ENCODE measurements at regions not wholly inside any gene's neighbourhood (a gene's known extent, or its start where the extent isn't known, plus 50 kb on each side); places are given as distances from the start of the nearest gene placed in this dataset.
"Not testable (repeated sequence)": the region's sequence is repeated elsewhere in the genome, so short reads cannot be mapped to it uniquely, and the experiment has no call there.

DNA sequence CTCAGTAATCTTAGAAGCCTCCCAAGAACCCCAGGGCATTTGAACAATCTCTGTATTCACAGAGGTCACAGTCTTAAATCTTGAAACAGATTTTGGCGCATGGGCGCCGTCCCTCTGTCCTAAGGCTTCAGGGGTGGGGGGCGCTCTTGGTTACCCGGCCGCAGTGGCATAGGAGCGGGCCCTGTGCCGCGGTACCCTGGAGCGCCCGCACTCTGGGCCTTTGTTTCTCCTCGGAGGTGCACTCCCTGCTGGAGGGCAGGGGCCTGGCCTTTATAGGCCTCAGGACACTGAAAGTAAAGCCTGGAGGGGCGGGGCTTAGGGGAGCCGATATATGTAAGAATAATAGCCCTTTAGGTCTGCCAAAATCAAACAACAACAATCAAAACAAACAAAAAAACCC lies 197.3 kb upstream of the FOLH1 start:
- WGBS: 89% methylated on average over 14 of the region's 14 CpGs
- no peaks in the 10 kb centered on the region for H3K36me3 ChIP-seq
- no peak overlapping the region for H3K27ac ChIP-seq
- H3K27me3 ChIP-seq (replicated peaks; ENCODE audit: insufficient read depth): no peaks in the 10 kb centered on the region
- intact Hi-C loops (cut with DNase I): no loop called here
- no peaks in the 10 kb centered on the region for H3K4me1 ChIP-seq (replicated peaks)
- TF ChIP-seq, protein P1, sequence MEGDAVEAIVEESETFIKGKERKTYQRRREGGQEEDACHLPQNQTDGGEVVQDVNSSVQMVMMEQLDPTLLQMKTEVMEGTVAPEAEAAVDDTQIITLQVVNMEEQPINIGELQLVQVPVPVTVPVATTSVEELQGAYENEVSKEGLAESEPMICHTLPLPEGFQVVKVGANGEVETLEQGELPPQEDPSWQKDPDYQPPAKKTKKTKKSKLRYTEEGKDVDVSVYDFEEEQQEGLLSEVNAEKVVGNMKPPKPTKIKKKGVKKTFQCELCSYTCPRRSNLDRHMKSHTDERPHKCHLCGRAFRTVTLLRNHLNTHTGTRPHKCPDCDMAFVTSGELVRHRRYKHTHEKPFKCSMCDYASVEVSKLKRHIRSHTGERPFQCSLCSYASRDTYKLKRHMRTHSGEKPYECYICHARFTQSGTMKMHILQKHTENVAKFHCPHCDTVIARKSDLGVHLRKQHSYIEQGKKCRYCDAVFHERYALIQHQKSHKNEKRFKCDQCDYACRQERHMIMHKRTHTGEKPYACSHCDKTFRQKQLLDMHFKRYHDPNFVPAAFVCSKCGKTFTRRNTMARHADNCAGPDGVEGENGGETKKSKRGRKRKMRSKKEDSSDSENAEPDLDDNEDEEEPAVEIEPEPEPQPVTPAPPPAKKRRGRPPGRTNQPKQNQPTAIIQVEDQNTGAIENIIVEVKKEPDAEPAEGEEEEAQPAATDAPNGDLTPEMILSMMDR (IDR thresholded peaks at IDR 0.05): no peak
- TF ChIP-seq POLR2AphosphoS5 (IDR thresholded peaks at IDR 0.05): no peak
- TF ChIP-seq POLR2A (IDR thresholded peaks at IDR 0.05): no peak
- no peak for DNase-seq (ENCODE audit: low spot score)
- no peak overlapping the region for H3K4me3 ChIP-seq
- no peaks in the 10 kb centered on the region for H3K9me3 ChIP-seq

DNA sequence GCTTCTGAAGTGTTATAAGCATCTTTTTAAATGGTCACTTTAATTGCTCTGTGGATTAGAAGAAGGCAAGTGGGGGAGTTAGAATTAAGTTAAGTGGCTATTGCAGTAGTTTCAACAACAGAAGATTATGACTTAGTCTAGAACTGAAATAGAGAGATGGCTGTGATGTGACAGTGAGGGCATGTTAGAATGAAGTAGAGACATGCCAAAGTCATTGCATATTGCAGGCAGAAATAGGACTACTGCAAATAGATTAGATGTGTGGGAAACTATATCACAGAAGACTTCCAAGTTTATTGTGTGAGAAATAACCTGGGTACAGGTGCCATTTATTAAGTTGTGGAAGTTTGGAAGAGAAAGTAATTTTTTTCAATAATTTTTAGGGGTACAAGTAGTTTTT lies 187.4 kb upstream of the FOLH1 start:
- H3K27ac ChIP-seq; H3K4me3 ChIP-seq; H3K4me1 ChIP-seq (replicated peaks); H3K36me3 ChIP-seq; intact Hi-C loops (cut with DNase I); H3K27me3 ChIP-seq (replicated peaks; ENCODE audit: insufficient read depth); DNase-seq (ENCODE audit: low spot score); H3K9me3 ChIP-seq: not testable (repeated sequence)

DNA sequence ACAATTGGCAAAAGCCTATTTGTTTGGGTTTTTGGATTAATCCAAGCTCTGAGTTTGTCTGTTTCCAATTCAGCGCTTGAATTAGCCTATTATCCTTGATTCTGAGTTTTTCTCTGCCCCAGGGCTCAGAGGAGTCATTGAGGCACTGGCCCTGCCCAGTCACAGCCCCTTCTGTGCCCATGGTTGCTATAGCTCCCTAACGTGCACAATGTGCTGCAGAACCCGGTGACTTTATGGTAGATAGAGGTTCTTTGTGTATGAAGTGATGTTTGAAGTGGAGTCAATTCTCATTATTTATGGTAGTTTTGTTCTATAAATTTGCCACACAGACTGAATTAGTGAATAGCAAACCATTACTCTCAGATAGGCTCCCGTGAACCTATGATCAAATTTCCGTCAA lies 182.0 kb upstream of the FOLH1 start:
- WGBS: 71% methylated on average over 5 of the region's 5 CpGs
- H3K4me1 ChIP-seq (replicated peaks); intact Hi-C loops (cut with DNase I); H3K36me3 ChIP-seq; H3K4me3 ChIP-seq; H3K27me3 ChIP-seq (replicated peaks; ENCODE audit: insufficient read depth); DNase-seq (ENCODE audit: low spot score); H3K27ac ChIP-seq; H3K9me3 ChIP-seq: not testable (repeated sequence)

DNA sequence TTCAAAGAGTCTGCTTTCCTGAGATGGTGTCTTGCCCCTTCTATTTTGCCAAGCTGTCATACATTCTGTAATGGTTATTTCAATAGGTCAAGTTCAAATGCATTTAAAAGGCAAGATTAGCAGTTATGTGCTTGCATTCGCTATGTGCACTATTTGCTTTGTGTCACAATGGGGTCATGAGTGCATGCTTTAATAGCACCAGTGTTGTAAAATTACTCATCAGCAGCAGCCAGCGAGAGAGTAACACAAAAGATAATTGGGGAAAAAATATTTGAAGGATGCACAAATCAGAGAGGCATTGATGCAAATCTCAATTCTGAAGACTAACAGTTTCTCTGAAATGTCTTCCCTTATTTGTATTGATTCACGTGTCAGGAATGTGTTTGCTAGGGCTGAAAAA lies 180.7 kb upstream of the FOLH1 start:
- H3K9me3 ChIP-seq; DNase-seq (ENCODE audit: low spot score); intact Hi-C loops (cut with DNase I); H3K4me1 ChIP-seq (replicated peaks); H3K27me3 ChIP-seq (replicated peaks; ENCODE audit: insufficient read depth); H3K4me3 ChIP-seq; H3K36me3 ChIP-seq; H3K27ac ChIP-seq: not testable (repeated sequence)
- WGBS: 43% methylated on average over 3 of the region's 3 CpGs

DNA sequence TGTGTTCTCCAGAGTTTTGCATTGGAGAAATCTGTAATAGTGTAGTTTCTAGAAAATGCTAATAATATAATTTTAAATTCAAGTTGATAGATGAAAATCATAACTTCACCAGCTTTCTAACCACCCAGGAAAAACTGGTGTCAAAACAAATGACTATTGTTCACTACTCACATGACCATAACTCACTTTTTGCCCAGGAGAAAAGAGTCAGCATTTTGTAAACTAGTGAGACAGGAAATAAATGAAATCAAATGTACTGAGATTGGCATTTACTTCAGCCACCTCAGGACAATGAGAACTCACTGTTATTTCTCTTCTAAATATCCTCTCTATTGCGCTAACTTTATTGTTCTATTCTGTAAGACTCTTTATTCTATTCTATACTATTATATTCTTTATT lies 176.0 kb upstream of the FOLH1 start:
- H3K27me3 ChIP-seq (replicated peaks; ENCODE audit: insufficient read depth); H3K27ac ChIP-seq; DNase-seq (ENCODE audit: low spot score); H3K4me1 ChIP-seq (replicated peaks); intact Hi-C loops (cut with DNase I); H3K9me3 ChIP-seq; H3K36me3 ChIP-seq; H3K4me3 ChIP-seq: not testable (repeated sequence)
- WGBS: 90% methylated on average over 1 of the region's 1 CpG

DNA sequence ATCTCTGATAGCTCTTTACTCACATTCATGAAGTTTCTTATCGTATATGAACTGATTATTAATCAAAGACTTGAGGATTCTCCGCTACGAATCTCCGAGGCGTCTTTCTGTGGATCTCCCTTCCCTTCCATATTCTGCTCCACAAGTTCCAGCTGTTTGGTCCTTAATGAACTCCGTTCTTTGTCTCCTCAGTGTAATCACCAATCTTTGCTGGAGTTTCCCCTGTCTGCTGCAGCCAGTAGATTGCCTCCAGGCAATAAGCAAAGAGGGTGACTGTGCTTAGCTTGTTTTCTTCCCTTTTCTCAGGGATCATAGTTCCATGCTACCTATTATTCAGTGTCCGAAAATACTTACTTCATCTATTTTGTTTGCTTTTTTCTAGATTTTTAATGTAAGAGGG lies 169.6 kb upstream of the FOLH1 start:
- 84% methylated on average over 7 of the region's 7 CpGs for WGBS
- intact Hi-C loops (cut with DNase I): no loop called here
- H3K36me3 ChIP-seq: no peaks in the 10 kb centered on the region
- no peak for TF ChIP-seq POLR2AphosphoS5 (IDR thresholded peaks at IDR 0.05)
- TF ChIP-seq, protein P1 (IDR thresholded peaks at IDR 0.05): no peak
- TF ChIP-seq POLR2A (IDR thresholded peaks at IDR 0.05): no peak
- no peak overlapping the region for H3K27ac ChIP-seq
- no peaks in the 10 kb centered on the region for H3K9me3 ChIP-seq
- no peak overlapping the region for H3K4me3 ChIP-seq
- no peaks in the 10 kb centered on the region for H3K4me1 ChIP-seq (replicated peaks)
- no peaks in the 10 kb centered on the region for H3K27me3 ChIP-seq (replicated peaks; ENCODE audit: insufficient read depth)
- no peak for DNase-seq (ENCODE audit: low spot score)

DNA sequence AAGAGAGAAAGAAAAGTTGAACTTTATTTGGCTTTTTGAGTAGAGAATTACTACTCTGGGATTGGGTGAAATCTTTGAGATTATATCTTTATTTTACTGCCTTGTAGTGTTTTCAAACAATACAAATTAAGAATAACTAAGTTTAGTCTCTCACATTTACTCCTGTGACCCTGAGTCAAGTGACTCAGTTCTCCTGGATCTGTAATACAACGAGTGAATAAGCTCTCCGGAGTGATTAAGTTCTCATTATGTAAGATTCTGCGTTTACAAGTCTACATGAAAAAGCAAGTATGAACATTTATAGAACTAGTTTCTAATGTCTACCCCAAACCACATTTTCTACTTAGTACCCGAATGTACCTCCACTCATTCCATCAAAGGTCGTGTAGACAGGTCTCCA lies 165.5 kb upstream of the FOLH1 start:
- H3K27ac ChIP-seq; DNase-seq (ENCODE audit: low spot score); H3K4me1 ChIP-seq (replicated peaks); intact Hi-C loops (cut with DNase I); H3K36me3 ChIP-seq; H3K27me3 ChIP-seq (replicated peaks; ENCODE audit: insufficient read depth); H3K4me3 ChIP-seq; H3K9me3 ChIP-seq: not testable (repeated sequence)
- WGBS: 77% methylated on average over 5 of the region's 5 CpGs

DNA sequence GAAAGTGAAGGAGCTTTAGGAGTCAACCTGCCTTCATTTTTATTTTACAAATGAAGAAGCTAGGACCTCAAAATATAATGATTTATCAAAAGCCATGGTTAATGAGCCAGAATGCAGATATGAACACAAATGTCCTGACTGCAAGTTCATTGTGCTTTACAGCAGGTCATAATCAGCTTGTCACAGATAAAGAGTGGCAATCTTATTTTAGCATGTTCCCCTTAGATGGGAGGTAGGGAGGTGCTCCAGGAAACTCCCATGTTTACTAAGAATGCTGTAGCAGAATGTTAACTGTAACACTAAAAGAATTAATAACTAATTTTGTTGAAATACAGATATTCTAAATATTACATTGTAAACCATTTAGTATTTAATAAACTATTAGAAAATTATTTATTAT lies 165.0 kb upstream of the FOLH1 start:
- intact Hi-C loops (cut with DNase I); H3K36me3 ChIP-seq; H3K27me3 ChIP-seq (replicated peaks; ENCODE audit: insufficient read depth); DNase-seq (ENCODE audit: low spot score); H3K4me1 ChIP-seq (replicated peaks); H3K9me3 ChIP-seq; H3K4me3 ChIP-seq; H3K27ac ChIP-seq: not testable (repeated sequence)

All from prostate gland (tissue), 2 donors.